RPMI8226 (cell line): ENCODE measurements at regions not wholly inside any gene's neighbourhood (a gene's known extent, or its start where the extent isn't known, plus 50 kb on each side); places are given as distances from the start of the nearest gene placed in this dataset.
"Not testable (repeated sequence)": the region's sequence is repeated elsewhere in the genome, so short reads cannot be mapped to it uniquely, and the experiment has no call there.

Experiments used
- DNase-seq: peaks from one replicate; pipeline ENCODE4 v3.0.0-alpha.2; 2015

DNA sequence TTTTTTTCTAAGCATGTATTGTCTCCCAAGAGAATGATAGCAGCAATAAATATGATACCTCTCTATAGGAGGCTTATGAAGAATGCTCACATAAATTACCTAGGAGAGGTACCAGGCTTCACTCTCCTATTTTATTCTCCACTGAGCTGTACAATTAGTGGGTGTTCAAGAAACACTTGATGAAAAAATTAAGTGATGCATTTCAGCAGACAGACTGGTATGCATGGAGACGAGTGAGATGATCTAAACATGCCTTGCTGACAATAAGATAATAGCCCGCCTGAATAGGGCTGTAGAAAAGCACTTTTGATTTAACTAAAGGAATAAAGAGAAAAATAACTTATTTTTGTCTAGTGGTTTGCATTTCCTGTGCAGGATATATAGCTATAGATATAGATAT is 1449.7 kb downstream of the GATA3 start:
- no peak for DNase-seq

DNA sequence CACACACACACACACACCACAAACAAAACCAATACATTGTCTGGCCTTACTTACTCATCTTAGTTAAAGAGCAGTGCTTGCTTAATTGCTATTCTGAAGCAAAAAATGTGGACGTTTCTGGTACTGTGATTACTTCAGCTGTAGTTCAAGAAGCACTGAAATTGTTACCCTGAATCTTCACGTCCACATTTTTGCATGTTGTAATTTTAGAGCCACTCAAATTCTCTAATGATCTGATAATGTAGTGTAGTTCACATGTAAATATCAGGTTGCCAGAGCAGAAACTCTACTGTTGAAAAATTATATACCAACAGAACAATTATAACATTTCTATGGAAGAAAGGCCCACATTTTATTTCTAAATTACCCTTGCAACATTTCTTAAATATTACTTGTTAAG is 1451.1 kb downstream of the GATA3 start:
- DNase-seq = no peak

GRCh38 chr10:9508606-9509005 is 1454.1 kb downstream of the GATA3 start:
- no peak for DNase-seq

- DNase-seq = no peak
Measured at GRCh38 chr10:9510626-9511025, 1456.1 kb downstream of the GATA3 start.

DNA sequence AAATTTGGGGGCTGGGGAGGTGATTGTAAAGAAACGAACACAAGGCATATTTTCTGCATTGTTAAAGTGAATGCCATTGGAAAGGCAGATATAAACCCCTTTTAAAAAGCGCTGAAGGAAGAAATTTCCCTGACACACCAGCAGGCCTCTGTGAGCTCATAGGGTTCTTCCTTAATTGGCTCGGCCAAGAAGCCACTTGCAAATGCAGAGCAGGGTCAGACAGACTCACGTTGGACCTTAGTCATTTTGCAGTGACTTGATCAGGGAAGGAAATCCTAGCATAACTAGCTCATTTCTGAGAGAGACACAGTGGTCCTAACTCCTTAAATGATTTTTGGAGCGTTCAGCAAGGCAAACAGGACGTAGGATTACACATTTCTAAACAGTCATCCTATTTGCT is 1461.4 kb downstream of the GATA3 start:
- no peak for DNase-seq

DNA sequence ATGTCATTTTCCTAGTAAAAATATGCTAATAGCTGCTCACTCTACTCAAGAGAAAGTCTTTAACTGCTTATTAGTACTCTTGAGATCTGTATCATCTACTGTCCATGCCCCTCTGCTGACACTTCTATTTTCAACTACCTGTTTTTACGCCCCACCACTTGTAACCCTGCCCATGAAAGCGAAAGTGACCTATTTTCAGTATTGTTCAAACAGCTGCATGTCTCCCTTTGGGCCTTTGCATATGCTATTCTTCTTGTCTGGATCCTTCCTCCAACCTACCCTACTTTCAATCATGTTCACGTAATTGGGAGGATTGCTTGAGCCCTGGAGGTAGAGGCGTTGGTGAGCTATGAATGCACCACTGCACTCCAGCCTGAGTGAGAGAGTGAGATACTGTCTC is 1481.3 kb downstream of the GATA3 start:
- DNase-seq = peak; percentile 9

DNA sequence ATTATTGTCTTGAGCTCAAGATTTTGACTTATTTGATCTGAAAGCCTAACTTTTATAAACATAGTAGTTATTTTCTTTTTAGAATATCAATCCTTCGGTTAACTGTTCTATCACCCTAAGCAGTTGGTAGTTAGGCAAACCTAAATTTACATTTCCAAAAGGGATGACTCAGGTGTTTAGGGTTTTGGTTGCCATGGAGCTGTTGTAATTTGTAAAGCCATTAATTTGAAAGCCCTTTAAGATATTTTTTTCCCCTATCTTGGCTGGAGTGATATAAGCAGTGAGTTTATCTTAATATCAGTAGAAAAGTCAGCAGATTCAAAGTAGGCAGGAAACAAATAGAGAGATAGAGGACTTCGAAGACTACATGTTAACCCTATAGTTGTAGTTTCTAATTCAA is 1472.6 kb upstream of the CELF2 start:
- DNase-seq = no peak

GRCh38 chr10:9547936-9548904 is 1469.5 kb upstream of the CELF2 start:
- DNase-seq = no peak

DNA sequence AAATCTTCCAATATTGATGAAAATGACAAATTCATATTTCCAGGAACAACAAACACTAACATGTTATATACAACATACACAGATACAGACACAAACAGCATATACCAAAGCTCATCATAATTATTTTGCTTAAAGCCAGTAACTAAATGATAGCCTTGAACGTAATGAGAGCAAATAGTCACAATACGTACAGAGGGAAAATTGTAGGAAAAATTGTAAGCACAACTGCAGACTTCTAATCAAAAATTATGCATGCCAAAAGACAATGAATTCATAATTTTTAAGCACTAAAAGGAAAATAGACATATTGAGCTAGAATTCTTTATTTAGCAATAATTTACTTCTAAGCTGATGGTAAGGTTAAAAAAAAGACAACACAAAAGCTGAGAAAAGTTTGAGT is 1466.9 kb upstream of the CELF2 start:
- no peak for DNase-seq

DNA sequence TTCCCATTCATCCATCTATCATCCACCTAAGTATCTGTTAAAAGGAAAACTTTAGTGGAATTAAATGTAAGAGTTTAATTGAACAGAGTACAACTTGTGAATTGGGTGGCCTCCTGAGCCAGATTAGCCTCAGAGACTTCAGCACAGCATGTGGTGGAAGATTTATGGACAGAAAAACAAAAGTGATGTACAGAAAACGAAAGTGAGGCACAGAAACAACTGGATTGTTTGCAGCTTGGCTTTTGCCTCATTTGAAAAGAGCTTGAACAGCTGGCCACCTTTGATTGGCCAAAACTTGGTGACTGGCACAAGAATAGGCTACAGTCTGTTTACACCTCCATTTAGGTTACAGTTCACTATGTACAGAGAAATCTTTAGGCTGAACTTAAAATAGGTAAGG is 1463.4 kb upstream of the CELF2 start:
- no peak for DNase-seq

DNA sequence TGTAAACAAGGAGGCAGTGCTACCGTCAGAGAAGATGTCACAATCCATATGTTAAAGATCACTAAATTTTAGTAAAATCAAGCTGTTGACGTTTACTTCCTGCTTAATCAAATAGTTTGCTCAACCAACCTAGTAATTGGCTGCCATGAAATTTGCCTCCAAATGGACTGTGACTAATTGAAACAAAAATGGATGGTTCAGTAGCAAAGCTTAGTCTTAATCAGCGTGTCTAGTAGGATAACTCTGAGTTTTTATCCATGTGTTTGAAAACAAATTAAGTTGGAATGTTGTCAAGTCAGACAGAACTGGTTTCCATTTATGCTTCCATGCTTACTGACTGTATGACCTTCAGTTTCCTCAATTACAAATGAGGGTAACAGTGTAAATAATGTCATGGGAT is 1456.7 kb upstream of the CELF2 start:
- no peak for DNase-seq

DNA sequence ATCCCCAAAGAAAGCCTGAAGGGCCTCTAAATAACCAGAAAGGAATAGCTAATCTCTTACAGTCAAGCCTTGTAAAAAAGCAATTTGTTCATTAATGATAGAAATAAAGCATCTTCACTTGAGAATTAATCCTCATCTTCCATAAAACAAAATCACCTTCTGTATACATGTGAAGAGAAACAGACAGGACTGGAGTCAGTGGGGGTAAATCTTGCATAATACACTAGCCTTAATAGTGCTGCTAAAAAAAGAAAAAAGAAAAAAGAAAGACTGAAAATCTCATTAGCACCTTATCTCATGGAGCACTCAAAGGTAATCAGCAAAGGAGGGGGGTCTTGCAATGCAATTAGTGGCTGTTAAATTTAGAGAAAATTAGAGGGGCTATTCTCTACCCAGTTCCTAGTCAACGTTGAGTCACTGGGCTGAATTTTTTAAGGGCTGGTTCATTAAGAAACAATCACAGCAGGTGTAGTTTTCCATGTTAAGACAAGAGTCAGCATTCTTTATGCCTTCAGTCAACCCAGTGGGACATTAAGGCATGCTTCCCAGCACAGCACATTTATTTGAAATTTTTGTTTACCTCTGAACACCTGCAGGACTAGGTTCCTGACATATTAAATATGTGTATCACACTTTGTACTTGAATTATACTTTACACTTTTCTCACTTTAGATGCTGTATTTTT is 1455.7 kb upstream of the CELF2 start:
- no peak for DNase-seq

GRCh38 chr10:9577746-9578145 is 1439.9 kb upstream of the CELF2 start:
- no peak for DNase-seq

GRCh38 chr10:9579110-9579705 is 1438.5 kb upstream of the CELF2 start:
- DNase-seq = no peak

GRCh38 chr10:9582803-9583202 is 1434.9 kb upstream of the CELF2 start:
- DNase-seq = not testable (repeated sequence)

DNA sequence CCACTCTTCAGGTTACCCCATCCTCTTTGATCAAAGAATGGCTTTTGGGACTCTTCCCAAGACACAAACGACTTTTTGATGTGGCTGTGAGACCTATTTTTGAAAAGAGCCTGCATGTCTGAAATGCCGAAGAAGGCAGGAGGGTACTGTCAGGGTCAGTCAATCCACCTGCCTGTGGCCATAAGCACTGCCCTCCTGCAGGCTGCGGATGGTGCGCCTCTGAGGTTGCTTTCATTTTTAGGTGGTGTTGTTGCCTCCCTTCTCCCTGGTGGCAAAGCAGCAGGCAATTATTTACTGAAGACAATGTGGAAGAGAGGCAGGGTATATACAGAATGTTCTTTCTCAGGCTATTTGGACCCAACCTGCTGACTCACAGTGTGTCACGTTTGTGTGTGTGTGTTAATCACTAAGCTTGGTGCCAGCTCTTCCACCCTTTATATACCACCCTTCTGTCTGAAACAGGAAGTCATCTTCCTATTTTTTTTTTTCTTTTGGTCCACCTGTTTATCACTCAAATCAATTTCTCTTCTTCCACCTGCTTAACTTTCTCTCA is 1421.2 kb upstream of the CELF2 start:
- peak; percentile 4 for DNase-seq

GRCh38 chr10:9602998-9603397 is 1414.7 kb upstream of the CELF2 start:
- no peak for DNase-seq

GRCh38 chr10:9603972-9604371 is 1413.7 kb upstream of the CELF2 start:
- no peak for DNase-seq

GRCh38 chr10:9605231-9605630 is 1412.4 kb upstream of the CELF2 start:
- no peak for DNase-seq

DNA sequence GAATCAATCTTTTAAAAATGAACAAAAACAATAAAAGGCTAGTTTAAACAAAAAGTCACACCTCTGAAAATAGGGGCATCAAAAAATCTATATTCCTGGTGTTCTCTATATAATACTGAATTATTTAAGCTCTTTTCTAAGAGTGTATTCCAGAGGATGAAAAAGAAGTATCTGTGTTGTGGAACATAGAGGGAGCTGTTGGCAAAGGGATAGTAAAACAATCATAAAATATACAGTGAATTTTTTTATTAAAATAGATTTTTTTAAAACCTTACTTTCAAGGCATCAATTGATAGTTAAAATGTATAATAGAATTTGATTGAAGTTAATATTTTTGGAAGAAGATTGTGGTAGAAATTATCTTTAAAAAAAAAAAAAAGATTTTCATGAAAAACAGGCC is 1409.1 kb upstream of the CELF2 start:
- DNase-seq = no peak

DNA sequence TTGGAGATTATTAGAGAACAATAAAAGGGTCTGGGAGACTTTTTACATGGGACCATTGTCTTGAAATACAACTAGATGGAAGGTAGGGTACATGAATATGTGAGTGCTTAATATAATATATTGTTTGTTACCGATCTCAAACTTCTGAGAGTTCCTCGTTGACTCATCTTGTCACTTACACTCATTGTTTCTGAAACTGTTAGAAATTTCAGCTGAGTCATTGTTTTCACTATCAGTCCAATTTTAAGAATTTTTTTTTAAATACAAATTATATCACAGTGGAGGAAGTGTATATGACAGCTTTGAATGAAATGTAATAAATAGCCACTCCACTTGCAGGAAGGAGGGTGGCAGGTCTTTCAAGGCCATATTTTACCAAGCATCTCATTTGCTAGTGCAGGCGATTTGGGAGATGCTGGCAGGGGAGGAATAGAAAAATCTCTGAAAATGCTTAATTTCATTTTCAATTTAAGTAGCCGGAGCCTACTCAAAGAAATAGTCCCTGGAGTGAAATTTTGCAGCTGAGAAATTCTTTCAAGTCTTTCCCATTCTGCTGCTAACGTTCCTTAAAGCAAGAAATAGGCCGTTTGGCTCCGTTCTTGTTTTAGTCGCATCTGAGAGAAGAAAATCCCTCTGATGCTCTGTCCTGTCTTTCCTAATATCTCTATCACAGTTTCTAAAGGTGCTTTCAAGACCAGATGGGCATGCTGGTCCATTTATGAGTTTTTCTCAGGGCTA is 1404.2 kb upstream of the CELF2 start:
- no peak for DNase-seq

- DNase-seq = no peak
Measured at GRCh38 chr10:9615189-9615588, 1402.5 kb upstream of the CELF2 start.

GRCh38 chr10:9621216-9621615 is 1396.5 kb upstream of the CELF2 start:
- DNase-seq = no peak
